NCI-H187 treated with DMSO at 0.1 percent for 48 hours (cell line): ENCODE measurements at regions not wholly inside any gene's neighbourhood (a gene's known extent, or its start where the extent isn't known, plus 50 kb on each side); places are given as distances from the start of the nearest gene placed in this dataset.
A peak's percentile ranks its signal among the peaks of the same experiment; 100 is the strongest.
"Not testable (repeated sequence)": the region's sequence is repeated elsewhere in the genome, so short reads cannot be mapped to it uniquely, and the experiment has no call there.

Source experiments
- DNase-seq: peaks from one replicate; lab custom pipeline; 2025; lab: John Stamatoyannopoulos, UW

- no peak for DNase-seq
Measured at GRCh38 chr6:27136978-27137814, 110.3 kb upstream of the PRSS16 start.

- no peak for DNase-seq
Measured at GRCh38 chr6:27138406-27138805, 109.1 kb upstream of the PRSS16 start.

GRCh38 chr6:27138837-27139755 lies 108.4 kb upstream of the PRSS16 start:
- DNase-seq, result peak; percentile 59

- no peak for DNase-seq
Measured at GRCh38 chr6:27139756-27140579, 107.5 kb upstream of the PRSS16 start.

GRCh38 chr6:27140999-27141528 lies 106.4 kb upstream of the PRSS16 start:
- DNase-seq, result no peak

- no peak for DNase-seq
Measured at GRCh38 chr6:27141529-27142015, 105.9 kb upstream of the PRSS16 start.

- not testable (repeated sequence) for DNase-seq
Measured at GRCh38 chr6:27143020-27143388, 104.5 kb upstream of the PRSS16 start.

GRCh38 chr6:27143474-27144026 lies 104.0 kb upstream of the PRSS16 start:
- no peak for DNase-seq

GRCh38 chr6:27144740-27145079 lies 102.8 kb upstream of the PRSS16 start:
- DNase-seq, result no peak

- DNase-seq, result peak; percentile 82
Measured at GRCh38 chr6:27145731-27146455, 101.6 kb upstream of the PRSS16 start.

GRCh38 chr6:27146456-27146705 lies 101.1 kb upstream of the PRSS16 start:
- DNase-seq, result not testable (repeated sequence)

GRCh38 chr6:27146706-27147505 lies 100.6 kb upstream of the PRSS16 start:
- DNase-seq, result peak; percentile 98

GRCh38 chr6:27148404-27148795 lies 99.1 kb upstream of the PRSS16 start:
- DNase-seq, result no peak

- DNase-seq, result no peak
Measured at GRCh38 chr6:27149150-27149549, 98.4 kb upstream of the PRSS16 start.

- no peak for DNase-seq
Measured at GRCh38 chr6:27154696-27155095, 92.8 kb upstream of the PRSS16 start.

- DNase-seq, result no peak
Measured at GRCh38 chr6:27156874-27157458, 90.5 kb upstream of the PRSS16 start.

- DNase-seq, result no peak
Measured at GRCh38 chr6:27157459-27158315, 89.8 kb upstream of the PRSS16 start.

- DNase-seq, result no peak
Measured at GRCh38 chr6:27158316-27158643, 89.2 kb upstream of the PRSS16 start.

- DNase-seq, result no peak
Measured at GRCh38 chr6:27159725-27160124, 87.8 kb upstream of the PRSS16 start.
